ENCODE measurements at regions not wholly inside any gene's neighbourhood (a gene's known extent, or its start where the extent isn't known, plus 50 kb on each side); places are given as distances from the start of the nearest gene placed in this dataset.
A peak's percentile ranks its signal among the peaks of the same experiment; 100 is the strongest.
"Not testable (repeated sequence)": the region's sequence is repeated elsewhere in the genome, so short reads cannot be mapped to it uniquely, and the experiment has no call there.

DNA sequence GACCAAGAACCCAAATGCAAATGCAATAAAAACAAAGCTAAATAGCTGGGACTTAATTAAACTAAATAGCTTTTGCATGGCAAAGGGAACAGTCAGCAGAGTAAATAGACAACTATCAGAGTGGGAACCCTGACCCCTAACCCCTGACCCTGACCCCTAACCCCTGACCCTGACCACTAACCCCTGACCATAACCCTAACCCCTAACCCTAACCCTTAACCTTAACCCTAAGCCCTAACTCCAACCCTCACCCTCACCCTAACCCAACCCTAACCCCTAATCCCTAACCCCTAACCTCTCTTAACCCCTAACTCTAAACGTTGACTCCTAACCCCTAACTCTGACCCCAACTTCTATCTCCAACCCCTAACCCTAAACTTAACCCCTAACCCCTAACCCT is 3014.3 kb upstream of the TEKT4 start:
- H3K9me3 ChIP-seq; DNase-seq; intact Hi-C loops (cut with DNase I; ENCODE audit: low total_unique reads); in situ Hi-C loops (cut with MboI; ENCODE audit: low pct_ligation_motif_present in 1 of 4, low pct_unique_long_range_greater_than_20kb in 1 of 4, low sequenced_read_pairs in 3 of 4); H3K27ac ChIP-seq; H3K36me3 ChIP-seq; H3K4me3 ChIP-seq; H3K4me1 ChIP-seq; H3K27me3 ChIP-seq: not testable (repeated sequence)
- WGBS, 2 donors (ENCODE audit: low coverage in 1 of 2): 25 to 27% methylated on average over 1 of the region's 1 CpG

DNA sequence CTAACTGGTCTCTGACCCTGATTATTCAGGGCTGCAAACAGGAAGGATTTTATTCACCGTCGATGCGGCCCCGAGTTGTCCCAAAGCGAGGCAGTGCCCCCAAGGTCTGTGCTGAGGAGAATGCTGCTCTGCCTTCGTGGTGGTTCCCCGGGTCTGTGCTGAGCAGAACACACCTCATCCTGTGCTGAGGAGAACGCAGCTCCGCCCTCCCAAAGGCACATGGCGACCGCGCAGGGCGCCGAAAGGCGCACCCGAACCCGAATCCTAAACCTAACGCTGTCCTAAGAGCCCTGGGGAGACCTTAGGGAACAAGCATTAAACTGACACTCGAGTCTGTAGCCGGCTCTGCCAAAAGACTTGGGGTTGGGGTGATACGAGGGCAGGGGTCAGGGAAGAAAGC is 3013.5 kb upstream of the TEKT4 start:
- H3K9me3 ChIP-seq; in situ Hi-C loops (cut with MboI; ENCODE audit: low pct_ligation_motif_present in 1 of 4, low pct_unique_long_range_greater_than_20kb in 1 of 4, low sequenced_read_pairs in 3 of 4); H3K4me1 ChIP-seq; H3K27ac ChIP-seq; intact Hi-C loops (cut with DNase I; ENCODE audit: low total_unique reads); DNase-seq; H3K27me3 ChIP-seq; H3K36me3 ChIP-seq; H3K4me3 ChIP-seq: not testable (repeated sequence)
- 83 to 88% methylated on average over 16 to 21 of the region's 21 CpGs for WGBS, 2 donors (ENCODE audit: low coverage in 1 of 2)

DNA sequence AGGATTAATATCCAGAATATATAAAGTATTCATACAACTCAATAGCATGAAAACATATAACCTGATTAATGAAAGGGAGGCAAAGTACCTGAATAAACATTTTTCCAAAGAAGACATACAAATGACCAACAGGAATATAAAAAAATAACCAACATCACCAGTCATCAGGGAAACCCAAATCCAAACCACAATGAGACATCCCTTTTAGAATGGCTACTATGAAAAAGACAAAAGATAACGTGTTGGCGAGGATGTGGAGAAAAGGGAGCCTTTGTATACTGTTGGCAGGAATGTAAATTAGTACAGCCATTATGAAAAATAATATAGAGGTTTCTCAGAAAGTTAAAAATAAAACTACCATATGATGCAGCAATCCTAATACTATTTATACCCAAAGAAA is 2999.5 kb upstream of the TEKT4 start:
- in situ Hi-C loops (cut with MboI; ENCODE audit: low pct_ligation_motif_present in 1 of 4, low pct_unique_long_range_greater_than_20kb in 1 of 4, low sequenced_read_pairs in 3 of 4); intact Hi-C loops (cut with DNase I; ENCODE audit: low total_unique reads); H3K4me3 ChIP-seq; H3K9me3 ChIP-seq; H3K36me3 ChIP-seq; H3K27me3 ChIP-seq; DNase-seq; H3K27ac ChIP-seq; H3K4me1 ChIP-seq: not testable (repeated sequence)
- WGBS, 2 donors (ENCODE audit: low coverage in 1 of 2): 69 to 86% methylated on average over 2 of the region's 2 CpGs

DNA sequence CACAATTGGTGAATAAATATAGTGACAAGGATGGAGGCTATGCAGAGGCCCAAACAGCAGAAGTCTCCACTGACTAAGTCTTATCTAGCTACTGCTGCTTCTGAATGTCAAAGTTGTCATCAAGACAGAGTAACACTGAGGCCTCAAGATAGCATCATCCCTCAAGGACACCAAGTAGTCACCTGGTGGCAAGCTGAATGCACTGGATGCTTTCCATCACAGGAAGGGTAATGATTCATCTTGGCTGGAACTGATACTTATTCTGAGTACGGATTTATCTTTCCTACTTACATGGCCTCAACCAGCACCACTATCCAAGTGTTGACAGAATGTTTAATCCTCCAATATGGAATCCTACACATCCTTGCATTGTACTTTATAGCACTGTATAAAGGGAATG is 2997.8 kb upstream of the TEKT4 start:
- H3K4me3 ChIP-seq; intact Hi-C loops (cut with DNase I; ENCODE audit: low total_unique reads); H3K36me3 ChIP-seq; DNase-seq; H3K27ac ChIP-seq; H3K9me3 ChIP-seq; in situ Hi-C loops (cut with MboI; ENCODE audit: low pct_ligation_motif_present in 1 of 4, low pct_unique_long_range_greater_than_20kb in 1 of 4, low sequenced_read_pairs in 3 of 4); H3K27me3 ChIP-seq; H3K4me1 ChIP-seq: not testable (repeated sequence)
- WGBS, 2 donors (ENCODE audit: low coverage in 1 of 2): 45% methylated on average over 1 of the region's 1 CpG; no CpG with 5 or more reads in 1 of the 2 donors

DNA sequence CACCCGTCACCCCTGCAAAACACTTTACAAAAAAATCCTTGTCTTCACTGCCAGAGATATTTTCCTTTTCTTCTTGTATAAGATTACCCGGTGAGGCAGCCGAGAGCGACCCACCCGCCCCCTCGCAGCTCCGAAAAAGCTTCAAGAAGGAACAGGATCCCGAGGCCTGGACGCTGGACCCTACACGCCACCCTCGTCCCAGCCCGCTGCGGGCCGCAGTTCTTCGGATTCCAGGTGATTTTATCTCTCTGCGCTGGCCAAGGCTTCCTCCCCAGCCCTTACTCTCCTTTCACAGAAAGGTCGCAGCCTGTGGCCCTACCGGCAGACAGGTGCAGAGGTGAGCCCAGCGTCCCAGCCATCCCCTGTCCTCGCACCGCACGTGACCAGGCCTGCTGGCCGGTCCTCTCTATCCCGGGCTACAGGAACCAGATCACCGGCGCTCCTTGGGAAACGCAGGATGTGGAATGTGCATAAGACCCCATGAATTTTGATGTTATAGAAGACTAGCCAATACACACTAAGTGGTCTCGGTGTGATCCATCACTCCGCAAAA is 2993.5 kb upstream of the TEKT4 start:
- in situ Hi-C loops (cut with MboI; ENCODE audit: low pct_ligation_motif_present in 1 of 4, low pct_unique_long_range_greater_than_20kb in 1 of 4, low sequenced_read_pairs in 3 of 4): not testable (repeated sequence)
- WGBS, 2 donors (ENCODE audit: low coverage in 1 of 2): 93 to 94% methylated on average over 12 to 29 of the region's 29 CpGs

DNA sequence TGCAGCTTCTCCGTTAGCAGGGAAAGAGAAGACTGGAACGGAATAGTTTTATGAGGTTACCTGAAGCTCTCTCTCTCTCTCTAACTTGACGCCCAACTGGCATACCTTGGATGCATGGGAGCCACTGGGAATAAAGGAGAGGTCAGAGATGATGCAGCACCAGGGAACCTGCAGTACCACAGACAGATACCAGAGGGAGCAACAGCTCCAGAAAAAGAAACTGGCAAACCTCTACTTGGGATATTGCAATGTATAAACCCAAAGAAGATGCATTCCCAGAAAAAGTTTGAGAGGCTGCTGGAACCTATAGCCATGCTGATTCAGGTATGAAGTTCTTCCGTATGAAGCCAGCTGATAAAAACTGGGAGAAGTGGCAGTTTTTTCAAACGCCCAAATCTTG is 2976.1 kb upstream of the TEKT4 start:
- H3K9me3 ChIP-seq; intact Hi-C loops (cut with DNase I; ENCODE audit: low total_unique reads); H3K27me3 ChIP-seq; H3K36me3 ChIP-seq; DNase-seq; in situ Hi-C loops (cut with MboI; ENCODE audit: low pct_ligation_motif_present in 1 of 4, low pct_unique_long_range_greater_than_20kb in 1 of 4, low sequenced_read_pairs in 3 of 4); H3K4me3 ChIP-seq; H3K27ac ChIP-seq; H3K4me1 ChIP-seq: not testable (repeated sequence)
- TF ChIP-seq, protein P1, sequence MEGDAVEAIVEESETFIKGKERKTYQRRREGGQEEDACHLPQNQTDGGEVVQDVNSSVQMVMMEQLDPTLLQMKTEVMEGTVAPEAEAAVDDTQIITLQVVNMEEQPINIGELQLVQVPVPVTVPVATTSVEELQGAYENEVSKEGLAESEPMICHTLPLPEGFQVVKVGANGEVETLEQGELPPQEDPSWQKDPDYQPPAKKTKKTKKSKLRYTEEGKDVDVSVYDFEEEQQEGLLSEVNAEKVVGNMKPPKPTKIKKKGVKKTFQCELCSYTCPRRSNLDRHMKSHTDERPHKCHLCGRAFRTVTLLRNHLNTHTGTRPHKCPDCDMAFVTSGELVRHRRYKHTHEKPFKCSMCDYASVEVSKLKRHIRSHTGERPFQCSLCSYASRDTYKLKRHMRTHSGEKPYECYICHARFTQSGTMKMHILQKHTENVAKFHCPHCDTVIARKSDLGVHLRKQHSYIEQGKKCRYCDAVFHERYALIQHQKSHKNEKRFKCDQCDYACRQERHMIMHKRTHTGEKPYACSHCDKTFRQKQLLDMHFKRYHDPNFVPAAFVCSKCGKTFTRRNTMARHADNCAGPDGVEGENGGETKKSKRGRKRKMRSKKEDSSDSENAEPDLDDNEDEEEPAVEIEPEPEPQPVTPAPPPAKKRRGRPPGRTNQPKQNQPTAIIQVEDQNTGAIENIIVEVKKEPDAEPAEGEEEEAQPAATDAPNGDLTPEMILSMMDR (IDR thresholded peaks at IDR 0.05): peak in 2 of 5 experiments; percentile 22 to 25
- WGBS, 2 donors (ENCODE audit: low coverage in 1 of 2): 35 to 40% methylated on average over 3 to 5 of the region's 5 CpGs

More for the DNA sequence above, 2993.5 kb upstream of the TEKT4 start:
- H3K9me3 ChIP-seq; H3K4me3 ChIP-seq; H3K27me3 ChIP-seq; intact Hi-C loops (cut with DNase I; ENCODE audit: low total_unique reads); H3K4me1 ChIP-seq; H3K36me3 ChIP-seq; H3K27ac ChIP-seq; DNase-seq: not testable (repeated sequence)

DNA sequence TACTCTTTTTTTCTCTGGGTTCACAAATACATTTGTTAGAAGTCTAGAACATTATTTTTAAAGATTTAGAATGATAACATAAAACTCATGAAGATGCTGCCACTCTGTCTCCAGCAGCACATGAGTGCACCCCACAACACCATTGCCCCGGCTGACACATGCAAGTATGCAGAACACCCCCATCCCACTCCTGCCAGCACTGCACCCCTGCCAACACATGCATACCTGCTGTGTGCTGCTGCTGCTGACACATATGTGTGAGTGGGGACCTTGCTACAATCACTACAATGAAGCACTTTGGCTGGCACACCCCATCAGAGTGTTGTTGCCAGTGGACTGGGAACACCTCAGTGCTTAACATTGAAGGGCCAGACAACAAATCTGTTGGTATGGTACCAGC is 2953.6 kb upstream of the TEKT4 start:
- in situ Hi-C loops (cut with MboI; ENCODE audit: low pct_ligation_motif_present in 1 of 4, low pct_unique_long_range_greater_than_20kb in 1 of 4, low sequenced_read_pairs in 3 of 4); H3K36me3 ChIP-seq; H3K4me3 ChIP-seq; intact Hi-C loops (cut with DNase I; ENCODE audit: low total_unique reads); H3K27ac ChIP-seq; H3K27me3 ChIP-seq; DNase-seq; H3K9me3 ChIP-seq; H3K4me1 ChIP-seq: not testable (repeated sequence)
- 80 to 83% methylated on average over 1 of the region's 1 CpG for WGBS, 2 donors (ENCODE audit: low coverage in 1 of 2)

Small RNAs in the stretch of these regions (small RNA-seq; reads per million reads assigned to genes)
- gene AC127391.1: 0 reads per million in 4 donors
